HEK293T (cell line): ENCODE measurements at regions not wholly inside any gene's neighbourhood (a gene's known extent, or its start where the extent isn't known, plus 50 kb on each side); places are given as distances from the start of the nearest gene placed in this dataset.

Experiments
- CTCF ChIA-PET: fragments of 350-600 bp; formaldehyde crosslinking; extraction: SDS; loops from one replicate; lab custom pipeline; 2021; ENCODE audit warnings: antibody characterized with exemption, inconsistent platforms; lab: Yijun Ruan, JAX
- POLR2A ChIA-PET: fragments of 350-600 bp; formaldehyde crosslinking; extraction: SDS; loops from one replicate; lab custom pipeline; 2020; ENCODE audit warnings: antibody characterized with exemption, inconsistent platforms; lab: Yijun Ruan, JAX
- DNase-seq: peaks from one replicate; pipeline ENCODE4 v3.0.0; 2012; ENCODE audit warnings: mixed read lengths; ENCODE audit errors: extremely low spot score
- ARNT ChIP-seq: fragments of 450-650 bp; IDR thresholded peaks from 2 replicates; pipeline ENCODE4 v1.6.1; 2017; ENCODE audit warnings: mild to moderate bottlenecking
- BHLHE40 ChIP-seq: fragments of 450-650 bp; IDR thresholded peaks from 2 replicates; pipeline ENCODE4 v1.6.1; 2016; ENCODE audit warnings: mild to moderate bottlenecking, moderate library complexity, borderline replicate concordance
- CTBP1 ChIP-seq: fragments of 450-650 bp; IDR thresholded peaks from 2 replicates; pipeline ENCODE4 v1.6.1; 2016; ENCODE audit warnings: borderline replicate concordance
- ELF4 ChIP-seq: fragments of 450-650 bp; IDR thresholded peaks from 2 replicates; pipeline ENCODE4 v1.6.1; 2017; ENCODE audit warnings: antibody characterized with exemption
- FOXA1 ChIP-seq: fragments of 450-650 bp; IDR thresholded peaks from 2 replicates; pipeline ENCODE4 v1.6.1; 2016; ENCODE audit warnings: mild to moderate bottlenecking
- FOXK2 ChIP-seq: fragments of 450-650 bp; IDR thresholded peaks from 2 replicates; pipeline ENCODE4 v1.6.1; 2016; ENCODE audit warnings: mild to moderate bottlenecking
- FOXM1 ChIP-seq: fragments of 450-650 bp; IDR thresholded peaks from 2 replicates; pipeline ENCODE4 v1.6.1; 2017; ENCODE audit warnings: mild to moderate bottlenecking, borderline replicate concordance
- HDGF ChIP-seq: fragments of 450-650 bp; IDR thresholded peaks from 2 replicates; pipeline ENCODE4 v1.6.1; 2017; ENCODE audit warnings: antibody characterized with exemption, borderline replicate concordance
- L3MBTL2 ChIP-seq: fragments of 450-650 bp; conservative IDR thresholded peaks from 2 replicates; pipeline ENCODE4 v1.6.1; 2016; ENCODE audit warnings: mild to moderate bottlenecking
- LEF1 ChIP-seq: fragments of 450-650 bp; IDR thresholded peaks from 2 replicates; pipeline ENCODE4 v1.6.1; 2017; ENCODE audit warnings: mild to moderate bottlenecking, borderline replicate concordance
- NFRKB ChIP-seq: fragments of 450-650 bp; IDR thresholded peaks from 2 replicates; pipeline ENCODE4 v1.6.1; 2016; ENCODE audit warnings: mild to moderate bottlenecking, moderate library complexity
- SP1 ChIP-seq: fragments of 450-650 bp; IDR thresholded peaks from 2 replicates; pipeline ENCODE4 v1.6.1; 2017
- SUZ12 ChIP-seq: fragments of 450-650 bp; IDR thresholded peaks from 2 replicates; pipeline ENCODE4 v1.6.1; 2016; ENCODE audit warnings: mild to moderate bottlenecking
- TARDBP ChIP-seq: fragments of 450-650 bp; IDR thresholded peaks from 2 replicates; pipeline ENCODE4 v1.6.1; 2016
- ZNF384 ChIP-seq: fragments of 450-650 bp; IDR thresholded peaks from 2 replicates; pipeline ENCODE4 v1.6.1; 2016
- TF ChIP-seq, protein P1 (sequence below): fragments of 450-650 bp; IDR thresholded peaks from 2 replicates; pipeline ENCODE4 v1.6.1; 2016

DNA sequence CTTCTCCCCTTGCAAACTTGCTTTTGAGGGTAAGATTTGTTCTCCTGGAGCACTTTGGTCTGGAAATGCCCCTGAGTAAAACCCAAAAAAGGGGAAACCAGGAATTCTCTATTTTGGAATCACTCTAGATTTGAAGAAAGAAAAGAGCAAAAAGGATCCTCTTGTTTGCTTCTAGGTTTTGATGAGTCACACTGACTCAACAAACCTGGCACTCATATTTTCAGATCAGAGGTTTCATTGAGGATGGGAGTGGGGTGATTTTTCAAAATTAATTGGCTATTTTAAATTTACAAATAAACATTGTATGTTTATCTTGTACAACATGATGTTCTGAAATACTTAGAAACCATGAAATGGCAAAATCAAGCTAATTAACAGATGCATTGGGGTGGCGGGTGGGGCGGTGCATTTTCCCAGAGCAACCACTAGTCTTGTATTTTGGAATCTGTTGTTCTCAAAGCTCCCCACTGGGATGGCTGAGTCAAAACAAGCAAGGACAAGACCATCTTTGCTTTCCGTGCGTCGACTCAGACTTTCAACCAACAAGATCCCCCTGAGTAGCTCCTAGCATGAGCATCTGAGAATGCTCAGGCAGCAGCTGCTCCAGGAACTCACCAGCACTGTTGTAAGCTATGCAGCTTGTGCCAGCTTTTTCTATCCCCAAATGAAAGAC, 451.4 kb downstream of the WDR72 start:
- CTCF ChIA-PET: no interaction called here
- DNase-seq: no peak
- POLR2A ChIA-PET: no interaction called here
- TF ChIP-seq CTBP1: no peak
- no peak for TF ChIP-seq FOXM1
- no peak for TF ChIP-seq SP1

GRCh38 chr15:53305554-53305953, 453.9 kb downstream of the WDR72 start:
- TF ChIP-seq L3MBTL2: no peak
- no peak for TF ChIP-seq NFRKB
- TF ChIP-seq, protein P1, sequence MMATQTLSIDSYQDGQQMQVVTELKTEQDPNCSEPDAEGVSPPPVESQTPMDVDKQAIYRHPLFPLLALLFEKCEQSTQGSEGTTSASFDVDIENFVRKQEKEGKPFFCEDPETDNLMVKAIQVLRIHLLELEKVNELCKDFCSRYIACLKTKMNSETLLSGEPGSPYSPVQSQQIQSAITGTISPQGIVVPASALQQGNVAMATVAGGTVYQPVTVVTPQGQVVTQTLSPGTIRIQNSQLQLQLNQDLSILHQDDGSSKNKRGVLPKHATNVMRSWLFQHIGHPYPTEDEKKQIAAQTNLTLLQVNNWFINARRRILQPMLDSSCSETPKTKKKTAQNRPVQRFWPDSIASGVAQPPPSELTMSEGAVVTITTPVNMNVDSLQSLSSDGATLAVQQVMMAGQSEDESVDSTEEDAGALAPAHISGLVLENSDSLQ: no peak
- TF ChIP-seq CTBP1: no peak
- TF ChIP-seq ELF4: no peak
- POLR2A ChIA-PET: no interaction called here
- CTCF ChIA-PET: no interaction called here
- no peak for DNase-seq

GRCh38 chr15:53305101-53305500, 454.4 kb downstream of the WDR72 start:
- ChIA-PET POLR2A (no interaction called here), CTCF (no interaction called here)
- DNase-seq: no peak
- TF ChIP-seq BHLHE40 (no peak), FOXM1 (no peak), ARNT (no peak), ZNF384 (no peak), HDGF (no peak), FOXA1 (no peak), LEF1 (no peak), TARDBP (no peak), SP1 (no peak), ELF4 (no peak), NFRKB (no peak)

- DNase-seq: no peak
- TF ChIP-seq FOXM1: no peak
- POLR2A ChIA-PET: no interaction called here
- CTCF ChIA-PET: no interaction called here
Measured at GRCh38 chr15:53297828-53298227, 461.6 kb downstream of the WDR72 start.

DNA sequence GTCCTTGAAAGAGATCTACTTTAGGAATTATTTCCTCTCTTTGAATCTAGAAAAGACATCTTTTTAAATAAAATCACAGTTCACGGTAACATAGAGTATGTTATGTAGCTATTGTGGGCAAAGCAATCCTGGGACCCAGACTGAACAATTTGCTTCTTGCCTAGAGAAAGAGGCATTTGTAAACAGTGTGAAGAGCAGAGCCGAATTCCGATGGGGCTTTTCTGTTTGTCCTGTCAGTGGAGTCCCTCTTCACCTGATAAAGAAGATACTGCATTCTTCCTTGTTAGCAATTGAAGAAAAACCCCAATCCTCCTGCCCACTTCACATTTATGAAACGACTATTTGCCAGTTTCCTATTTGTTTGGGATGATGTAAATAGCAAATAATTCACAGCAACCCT, 462.9 kb downstream of the WDR72 start:
- no peak for DNase-seq
- ChIA-PET POLR2A (no interaction called here), CTCF (no interaction called here)
- TF ChIP-seq FOXM1 (no peak), SP1 (no peak), TARDBP (no peak), ARNT (no peak), NFRKB (no peak), L3MBTL2 (no peak), CTBP1 (no peak), HDGF (no peak), FOXA1 (no peak), ZNF384 (no peak), BHLHE40 (no peak), FOXK2 (no peak)
- TF ChIP-seq, protein P1: no peak

- TF ChIP-seq, protein P1: no peak
- TF ChIP-seq LEF1 (no peak), ARNT (no peak), SP1 (no peak), HDGF (no peak), FOXM1 (no peak), BHLHE40 (no peak), L3MBTL2 (no peak), ZNF384 (no peak), FOXA1 (no peak), CTBP1 (no peak), ELF4 (no peak), NFRKB (no peak), TARDBP (no peak)
- POLR2A ChIA-PET: no interaction called here
- CTCF ChIA-PET: no interaction called here
- DNase-seq: no peak
Measured at GRCh38 chr15:53295574-53295973, 463.9 kb downstream of the WDR72 start.

- ChIA-PET POLR2A (no interaction called here), CTCF (no interaction called here)
- DNase-seq: no peak
- TF ChIP-seq HDGF (no peak), ZNF384 (no peak), SUZ12 (no peak), L3MBTL2 (no peak), LEF1 (no peak), NFRKB (no peak), FOXA1 (no peak), ARNT (no peak), SP1 (no peak), FOXK2 (no peak)
Measured at GRCh38 chr15:53288542-53288941, 470.9 kb downstream of the WDR72 start.
